ENCODE measurements at regions not wholly inside any gene's neighbourhood (a gene's known extent, or its start where the extent isn't known, plus 50 kb on each side); places are given as distances from the start of the nearest gene placed in this dataset.

- no peak for TF ChIP-seq EZH2phosphoT487 (IDR thresholded peaks at IDR 0.05; ENCODE audit: borderline replicate concordance, low read depth, low read length)
- TF ChIP-seq CTCF (conservative IDR thresholded peaks at IDR 0.05; ENCODE audit: low read length), result no peak
Measured at GRCh38 chr3:175885231-175885766, 1026.2 kb downstream of the NAALADL2 start.
